ENCODE measurements at regions not wholly inside any gene's neighbourhood (a gene's known extent, or its start where the extent isn't known, plus 50 kb on each side); places are given as distances from the start of the nearest gene placed in this dataset.

- TF ChIP-seq CTCF (IDR thresholded peaks at IDR 0.05; ENCODE audit: low read depth, low read length) (no peak), EZH2phosphoT487 (IDR thresholded peaks at IDR 0.05; ENCODE audit: low read depth) (no peak)
Measured at GRCh38 chr11:87724358-87724757, 450.9 kb downstream of the RAB38 start.
